ENCODE measurements at regions not wholly inside any gene's neighbourhood (a gene's known extent, or its start where the extent isn't known, plus 50 kb on each side); places are given as distances from the start of the nearest gene placed in this dataset.

GRCh38 chr10:114746531-114746930, 75.0 kb upstream of the FHIP2A start:
- H2AK5ac ChIP-seq (ENCODE audit: low read depth, low read length): no peak overlapping the region
- FAIRE-seq: no peak
- TF ChIP-seq FOSL1 (IDR thresholded peaks at IDR 0.05; ENCODE audit: insufficient read depth, low read depth, low read length) (no peak), TAF7 (optimal IDR thresholded peaks at IDR 0.05; ENCODE audit: borderline replicate concordance, low read depth, low read length) (no peak), YY1 (IDR thresholded peaks at IDR 0.05; ENCODE audit: low read depth, low read length) (no peak), SIN3A (conservative IDR thresholded peaks at IDR 0.05 in 1 of 2, IDR thresholded peaks at IDR 0.05 in 1 of 2; ENCODE audit: low read depth in 1 of 2, low read length in 2 of 2) (no peak), RXRA (IDR thresholded peaks at IDR 0.05; ENCODE audit: insufficient read depth, low read depth, low read length) (no peak), POLR2AphosphoS5 (IDR thresholded peaks at IDR 0.05; ENCODE audit: low read depth, low read length) (no peak), SP1 (IDR thresholded peaks at IDR 0.05; ENCODE audit: low read depth, low read length) (no peak), GTF2F1 (IDR thresholded peaks at IDR 0.05; ENCODE audit: borderline replicate concordance, low read depth, low read length) (no peak), E2F6 (IDR thresholded peaks at IDR 0.05) (no peak), ASH2L (IDR thresholded peaks at IDR 0.05; ENCODE audit: low read length) (no peak), BRCA1 (IDR thresholded peaks at IDR 0.05; ENCODE audit: low read depth, low read length) (no peak), POU5F1 (IDR thresholded peaks at IDR 0.05; ENCODE audit: low read depth, low read length) (no peak)
- TF ChIP-seq, protein P1, sequence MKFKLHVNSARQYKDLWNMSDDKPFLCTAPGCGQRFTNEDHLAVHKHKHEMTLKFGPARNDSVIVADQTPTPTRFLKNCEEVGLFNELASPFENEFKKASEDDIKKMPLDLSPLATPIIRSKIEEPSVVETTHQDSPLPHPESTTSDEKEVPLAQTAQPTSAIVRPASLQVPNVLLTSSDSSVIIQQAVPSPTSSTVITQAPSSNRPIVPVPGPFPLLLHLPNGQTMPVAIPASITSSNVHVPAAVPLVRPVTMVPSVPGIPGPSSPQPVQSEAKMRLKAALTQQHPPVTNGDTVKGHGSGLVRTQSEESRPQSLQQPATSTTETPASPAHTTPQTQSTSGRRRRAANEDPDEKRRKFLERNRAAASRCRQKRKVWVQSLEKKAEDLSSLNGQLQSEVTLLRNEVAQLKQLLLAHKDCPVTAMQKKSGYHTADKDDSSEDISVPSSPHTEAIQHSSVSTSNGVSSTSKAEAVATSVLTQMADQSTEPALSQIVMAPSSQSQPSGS (IDR thresholded peaks at IDR 0.05; ENCODE audit: low read length): no peak

More at GRCh38 chr10:114746531-114746930, 75.0 kb upstream of the FHIP2A start:
- ChIA-PET CTCF (ENCODE audit: partially characterized antibody) (interaction anchor here (1.1 to 1.5 kb wide), 2 partner anchors 17 to 44 kb away, joined by 3 to 4 read pairs; no protein-coding TSS in a partner anchor), POLR2A (ENCODE audit: partially characterized antibody) (no interaction called here)
- Histone ChIP-seq H3K56ac (replicated peaks; ENCODE audit: insufficient read length, low read depth, low read length) (no peak overlapping the region), H4K8ac (ENCODE audit: extremely low read depth, insufficient read depth, low read length) (no peak overlapping the region), H2BK120ac (replicated peaks; ENCODE audit: low read depth, low read length) (no peak overlapping the region), H3K4me2 (ENCODE audit: insufficient read depth in 1 of 2, low read depth in 2 of 2, low read length in 2 of 2) (no peak overlapping the region), H3K23ac (ENCODE audit: insufficient read length) (no peak overlapping the region), H3K9me3 (ENCODE audit: insufficient read depth in 2 of 2, low read depth in 1 of 2, low read length in 1 of 2) (no peaks in the 10 kb centered on the region), H3K27ac (ENCODE audit: low read depth, low read length) (no peak overlapping the region), H3K4me3 (ENCODE audit: extremely low read depth in 1 of 4, insufficient read depth in 2 of 4, low read depth in 3 of 4, low read length in 4 of 4) (no peak overlapping the region), H2AFZ (ENCODE audit: low read length) (no peak overlapping the region), H3K79me1 (ENCODE audit: low read depth, low read length) (no peaks in the 10 kb centered on the region), H3K27me3 (replicated peaks in 1 of 4; ENCODE audit: control insufficient read depth in 3 of 4, extremely low read depth in 1 of 4, insufficient read depth in 3 of 4, low read length in 3 of 4) (no peaks in the 10 kb centered on the region), H3K4me1 (replicated peaks in 1 of 4; ENCODE audit: control insufficient read depth in 3 of 4, insufficient read depth in 4 of 4, low read length in 3 of 4) (no peaks in the 10 kb centered on the region), H4K91ac (replicated peaks; ENCODE audit: insufficient read length, low read length) (no peak overlapping the region), H2BK15ac (ENCODE audit: low read length) (no peak overlapping the region), H3K4ac (replicated peaks; ENCODE audit: insufficient read length, low read depth, low read length) (no peak overlapping the region), H3K9ac (replicated peaks in 1 of 4; ENCODE audit: extremely low read depth in 1 of 4, low read depth in 3 of 4, low read length in 3 of 4) (no peak overlapping the region), H3K23me2 (ENCODE audit: low read depth, low read length) (no peaks in the 10 kb centered on the region), H3K14ac (ENCODE audit: insufficient read length) (no peak overlapping the region), H4K5ac (ENCODE audit: insufficient read length, low read depth, low read length) (no peak overlapping the region), H4K20me1 (replicated peaks in 1 of 2; ENCODE audit: control insufficient read depth in 1 of 2, insufficient read depth in 2 of 2, low read length in 2 of 2) (no peaks in the 10 kb centered on the region), H3K18ac (ENCODE audit: extremely low read depth, low read length) (no peak overlapping the region), H2BK20ac (ENCODE audit: low read length) (no peak overlapping the region), H3K79me2 (ENCODE audit: control insufficient read depth in 1 of 2, insufficient read depth in 2 of 2, low read length in 2 of 2) (no peaks in the 10 kb centered on the region), H2BK5ac (ENCODE audit: low read depth, low read length) (no peak overlapping the region), H3K36me3 (ENCODE audit: control insufficient read depth in 2 of 4, insufficient read depth in 4 of 4, low read length in 3 of 4) (no peaks in the 10 kb centered on the region), H2BK12ac (ENCODE audit: low read depth, low read length) (no peak overlapping the region)
- 90% methylated on average over 3 of the region's 3 CpGs; no CpG with 5 or more reads in 1 of the 2 experiments for WGBS, 2 experiments (ENCODE audit: extremely low coverage in 1 of 2, insufficient coverage in 1 of 2, insufficient read length in 1 of 2, insufficient replicate concordance in 2 of 2, low coverage in 1 of 2, low lambda C conversion rate in 2 of 2, missing lambda C conversion rate in 1 of 2)
- no peak for DNase-seq (ENCODE audit: low read depth in 1 of 2, low spot score in 2 of 2)
